HCT116 (cell line): ENCODE measurements at regions not wholly inside any gene's neighbourhood (a gene's known extent, or its start where the extent isn't known, plus 50 kb on each side); places are given as distances from the start of the nearest gene placed in this dataset.

ENCODE experiments used
- ATAC-seq: fragments of 200-7000 bp; cut with Tn5 transposase; 2 replicates; pipeline ENCODE4 v1.9.1; 2020; ENCODE audit warnings: mild to moderate bottlenecking, moderate library complexity
- BruUV-seq: library from RNA; stranded (reverse); fragments of 400-500 nt; replicated peaks from 2 replicates; lab custom pipeline; 2021; lab: Mats Ljungman, UMichigan
- CTCF ChIA-PET: fragments of 300-600 bp; sonication (Branson Sonifier 250); formaldehyde crosslinking; loops from one replicate; lab custom pipeline; 2021; ENCODE audit warnings: antibody characterized with exemption; lab: Charles Lee
- POLR2A ChIA-PET: fragments of 300-600, 350-600 bp; sonication (Branson Sonifier 250); formaldehyde crosslinking; loops from one replicate; lab custom pipeline; 2021; ENCODE audit warnings: antibody characterized with exemption; lab: Charles Lee
- RAD21 ChIA-PET, 2 experiments: fragments of 300-600 bp; sonication (Branson Sonifier 250); formaldehyde crosslinking; loops; one replicate each; lab custom pipeline; 2023; ENCODE audit warnings: low total read pairs in 2 of 2; ENCODE audit not compliant: uncharacterized antibody in 2 of 2, unreplicated experiment in 2 of 2, low non-redundant PET in 1 of 2; lab: Charles Lee
- DNase-seq: peaks from one replicate; pipeline ENCODE4 v3.0.0-alpha.2; 2010; ENCODE audit warnings: low read depth, low spot score
- H2AFZ ChIP-seq: fragments of 200-600 bp; shearing (Covaris generic), sonication (generic); 2 replicates; pipeline ENCODE4 v1.6.1; 2017; ENCODE audit warnings: low read depth, mixed run types, mixed read lengths, antibody characterized with exemption, low read length; ENCODE audit not compliant: poor library complexity, severe bottlenecking
- H3K27ac ChIP-seq: 2 replicates; pipeline ENCODE4 v1.5.1; 2012; ENCODE audit warnings: low read depth, low read length
- H3K27me3 ChIP-seq: fragments of 200-600 bp; sonication (generic); 2 replicates; pipeline ENCODE4 v1.6.1; 2016; ENCODE audit warnings: mixed run types, low read length, mixed read lengths; ENCODE audit not compliant: insufficient read depth
- H3K36me3 ChIP-seq, 2 experiments: fragments of 200-500 bp in 1 of 2; fragments of 200-600 bp in 1 of 2; sonication (Bioruptor generic) in 1 of 2; sonication (generic) in 1 of 2; 2 replicates each; pipeline versions ENCODE4 v1.5.1 to v1.6.1; 2014 to 2016; ENCODE audit warnings: low read length in 2 of 2, inconsistent platforms in 1 of 2, mixed read lengths in 1 of 2, mixed run types in 1 of 2; ENCODE audit not compliant: insufficient read depth in 2 of 2, control insufficient read depth in 1 of 2
- H3K4me1 ChIP-seq, 2 experiments: fragments of 200-600 bp in 1 of 2; sonication (generic) in 1 of 2; 2 replicates each; pipeline versions ENCODE4 v1.5.1 to v1.6.1; 2012 to 2017; ENCODE audit warnings: low read length in 2 of 2, inconsistent platforms in 1 of 2, mild to moderate bottlenecking in 1 of 2, mixed read lengths in 1 of 2, mixed run types in 1 of 2, moderate library complexity in 1 of 2; ENCODE audit not compliant: insufficient read depth in 2 of 2, control insufficient read depth in 1 of 2
- H3K4me2 ChIP-seq: fragments of 200-600 bp; sonication (generic); 2 replicates; pipeline ENCODE4 v1.6.1; 2017; ENCODE audit warnings: mixed run types, low read length, mixed read lengths
- H3K4me3 ChIP-seq, 2 experiments: fragments of 200-600 bp in 1 of 2; sonication (generic) in 1 of 2; replicated peaks in 1 of 2; 2 replicates each; pipeline ENCODE4 v1.5.1; 2011 to 2016; ENCODE audit warnings: low read length in 2 of 2, control low read depth in 1 of 2, low read depth in 1 of 2, mild to moderate bottlenecking in 1 of 2, mixed read lengths in 1 of 2, mixed run types in 1 of 2
- H3K79me2 ChIP-seq: fragments of 200-600 bp; sonication (generic); 2 replicates; pipeline ENCODE4 v1.6.1; 2017; ENCODE audit warnings: mild to moderate bottlenecking, mixed run types, low read length, moderate library complexity, mixed read lengths; ENCODE audit not compliant: insufficient read depth
- H3K9ac ChIP-seq: fragments of 200-600 bp; sonication (generic); 2 replicates; pipeline ENCODE4 v1.6.1; 2016; ENCODE audit warnings: low read length, mixed read lengths
- H3K9me2 ChIP-seq: fragments of 200-600 bp; sonication (generic), shearing (Covaris generic); 2 replicates; pipeline ENCODE4 v1.6.1; 2017; ENCODE audit warnings: mixed run types, mild to moderate bottlenecking, moderate library complexity; ENCODE audit not compliant: insufficient read depth
- H3K9me3 ChIP-seq, 2 experiments: fragments of 200-500 bp in 1 of 2; fragments of 200-600 bp in 1 of 2; sonication (Bioruptor generic) in 1 of 2; sonication (generic) in 1 of 2; 2 replicates each; pipeline ENCODE4 v1.6.1; 2014 to 2017; ENCODE audit warnings: low read length in 2 of 2, mixed read lengths in 2 of 2, inconsistent platforms in 1 of 2, low read depth in 1 of 2, mild to moderate bottlenecking in 1 of 2, mixed run types in 1 of 2, moderate library complexity in 1 of 2; ENCODE audit not compliant: control insufficient read depth in 1 of 2, insufficient read depth in 1 of 2
- H4K20me1 ChIP-seq: fragments of 200-600 bp; sonication (generic), shearing (Covaris generic); 2 replicates; pipeline ENCODE4 v1.6.1; 2017; ENCODE audit warnings: mixed run types, mild to moderate bottlenecking, moderate library complexity; ENCODE audit not compliant: insufficient read depth
- CBX3 ChIP-seq: IDR thresholded peaks from 2 replicates; pipeline ENCODE4 v1.6.1; 2012; ENCODE audit warnings: low read depth
- CEBPB ChIP-seq: IDR thresholded peaks from 2 replicates; pipeline ENCODE4 v1.6.1; 2012; ENCODE audit warnings: low read depth
- EGR1 ChIP-seq: IDR thresholded peaks from 2 replicates; pipeline ENCODE4 v1.6.1; 2012; ENCODE audit warnings: low read depth
- ELF1 ChIP-seq: IDR thresholded peaks from 2 replicates; pipeline ENCODE4 v1.6.1; 2012; ENCODE audit warnings: low read depth, borderline replicate concordance
- EZH2 ChIP-seq: fragments of 200-600 bp; sonication (generic); IDR thresholded peaks from 2 replicates; pipeline ENCODE4 v1.6.1; 2017; ENCODE audit warnings: antibody characterized with exemption, mixed run types
- EZH2phosphoT487 ChIP-seq: fragments of 200-600 bp; IDR thresholded peaks from 2 replicates; pipeline ENCODE4 v1.6.1; 2018; ENCODE audit warnings: antibody characterized with exemption, borderline replicate concordance
- FOSL1 ChIP-seq: IDR thresholded peaks from 2 replicates; pipeline ENCODE4 v1.6.1; 2012; ENCODE audit warnings: low read depth
- POLR2AphosphoS5 ChIP-seq: IDR thresholded peaks from 2 replicates; pipeline ENCODE4 v1.6.1; 2011; ENCODE audit warnings: mild to moderate bottlenecking, low read depth, low read length, moderate library complexity
- RAD21 ChIP-seq: IDR thresholded peaks from 2 replicates; pipeline ENCODE4 v1.6.1; 2012; ENCODE audit warnings: low read depth, mild to moderate bottlenecking
- SIN3A ChIP-seq: IDR thresholded peaks from 2 replicates; pipeline ENCODE4 v1.6.1; 2012; ENCODE audit warnings: low read depth
- SP1 ChIP-seq: IDR thresholded peaks from 2 replicates; pipeline ENCODE4 v1.6.1; 2012; ENCODE audit warnings: low read depth
- SRF ChIP-seq: IDR thresholded peaks from 2 replicates; pipeline ENCODE4 v1.6.1; 2012; ENCODE audit warnings: low read depth
- TCF7L2 ChIP-seq: IDR thresholded peaks from 2 replicates; pipeline ENCODE4 v1.7.0; 2011; ENCODE audit warnings: borderline replicate concordance, inconsistent platforms; ENCODE audit not compliant: insufficient read depth, insufficient read length; ENCODE audit errors: extremely low read depth
- YY1 ChIP-seq: IDR thresholded peaks from 2 replicates; pipeline ENCODE4 v1.6.1; 2011; ENCODE audit warnings: low read length, low read depth, moderate library complexity, mild to moderate bottlenecking; ENCODE audit not compliant: insufficient replicate concordance; ENCODE audit errors: extremely low read depth
- ZFX ChIP-seq: fragments of 450-650 bp; IDR thresholded peaks from 2 replicates; pipeline ENCODE4 v1.6.1; 2017
- ZNF274 ChIP-seq: fragments of 200-500 bp; sonication (Bioruptor generic); IDR thresholded peaks from 2 replicates; pipeline ENCODE4 v1.6.1; 2014; ENCODE audit warnings: mild to moderate bottlenecking, low read depth, low read length, inconsistent platforms
- intact Hi-C: fragments of 100-400 bp; cut with micrococcal nuclease; formaldehyde crosslinking; loops from 2 replicates; pipeline ENCODE4 v1.10.0; 2022
- TF ChIP-seq, protein P1 (sequence below): IDR thresholded peaks from 2 replicates; pipeline ENCODE4 v1.6.1; 2012; ENCODE audit warnings: low read depth
- TF ChIP-seq, protein P2 (sequence below): IDR thresholded peaks from 2 replicates; pipeline ENCODE4 v1.6.1; 2011; ENCODE audit warnings: mild to moderate bottlenecking, low read length, moderate library complexity; ENCODE audit not compliant: insufficient replicate concordance; ENCODE audit errors: extremely low read depth
- TF ChIP-seq, protein P3 (sequence below), 3 experiments: fragments of 200-600 bp in 1 of 3; sonication (generic) in 1 of 3; IDR thresholded peaks in 2 of 3; conservative IDR thresholded peaks in 1 of 3; 2 replicates each; pipeline ENCODE4 v1.5.1; 2012 to 2017; ENCODE audit warnings: low read depth in 2 of 3, low read length in 2 of 3, antibody characterized with exemption in 1 of 3, borderline replicate concordance in 1 of 3, control low read depth in 1 of 3, mild to moderate bottlenecking in 1 of 3, mixed read lengths in 1 of 3, mixed run types in 1 of 3, moderate library complexity in 1 of 3; ENCODE audit not compliant: insufficient read depth in 1 of 3

DNA sequence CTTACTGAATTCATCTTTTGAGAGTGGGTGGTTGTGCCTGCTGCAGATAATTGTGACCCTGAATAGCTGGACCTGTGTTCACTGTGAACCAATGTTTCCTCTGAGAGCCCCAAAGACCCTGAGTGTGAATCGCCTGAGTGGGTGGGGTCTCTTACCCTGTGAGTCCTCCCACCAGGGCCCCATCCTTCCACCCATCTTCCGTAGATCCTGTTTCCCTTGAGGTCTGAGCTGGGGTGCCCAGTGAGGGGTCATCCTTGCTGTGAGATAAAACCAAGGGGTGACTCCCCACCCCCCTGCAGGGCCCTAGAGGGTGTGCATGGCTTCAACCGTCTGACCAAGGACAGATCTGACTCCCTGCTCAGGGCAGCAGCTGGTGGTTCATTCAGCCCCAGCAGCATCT is 78.0 kb upstream of the ZNF479 start:
- RAD21 ChIA-PET = no interaction called here

More for the DNA sequence above, 78.0 kb upstream of the ZNF479 start:
- Histone ChIP-seq H3K27me3 (no peaks in the 10 kb centered on the region), H3K79me2 (no peaks in the 10 kb centered on the region), H3K27ac (no peak overlapping the region), H3K36me3 (no peaks in the 10 kb centered on the region), H3K4me1 (no peaks in the 10 kb centered on the region), H3K4me3 (no peak overlapping the region), H3K9me3 (peaks cover 0 to 9% of the 10 kb centered on the region in 2 experiments; a peak in 2 of 4 replicates), H3K4me2 (no peak overlapping the region), H2AFZ (no peak overlapping the region), H4K20me1 (no peaks in the 10 kb centered on the region), H3K9me2 (no peaks in the 10 kb centered on the region), H3K9ac (no peak overlapping the region)
- POLR2A ChIA-PET = no interaction called here
- ATAC-seq = no peak
- no peak for TF ChIP-seq CBX3
- TF ChIP-seq ZNF274 = no peak
- no peak for TF ChIP-seq ZFX
- TF ChIP-seq ELF1 = no peak
- TF ChIP-seq TCF7L2 = no peak
- no peak for TF ChIP-seq RAD21
- no peak for TF ChIP-seq SRF
- TF ChIP-seq SP1 = no peak
- TF ChIP-seq POLR2AphosphoS5 = no peak
- no peak for TF ChIP-seq FOSL1
- TF ChIP-seq, protein P1, sequence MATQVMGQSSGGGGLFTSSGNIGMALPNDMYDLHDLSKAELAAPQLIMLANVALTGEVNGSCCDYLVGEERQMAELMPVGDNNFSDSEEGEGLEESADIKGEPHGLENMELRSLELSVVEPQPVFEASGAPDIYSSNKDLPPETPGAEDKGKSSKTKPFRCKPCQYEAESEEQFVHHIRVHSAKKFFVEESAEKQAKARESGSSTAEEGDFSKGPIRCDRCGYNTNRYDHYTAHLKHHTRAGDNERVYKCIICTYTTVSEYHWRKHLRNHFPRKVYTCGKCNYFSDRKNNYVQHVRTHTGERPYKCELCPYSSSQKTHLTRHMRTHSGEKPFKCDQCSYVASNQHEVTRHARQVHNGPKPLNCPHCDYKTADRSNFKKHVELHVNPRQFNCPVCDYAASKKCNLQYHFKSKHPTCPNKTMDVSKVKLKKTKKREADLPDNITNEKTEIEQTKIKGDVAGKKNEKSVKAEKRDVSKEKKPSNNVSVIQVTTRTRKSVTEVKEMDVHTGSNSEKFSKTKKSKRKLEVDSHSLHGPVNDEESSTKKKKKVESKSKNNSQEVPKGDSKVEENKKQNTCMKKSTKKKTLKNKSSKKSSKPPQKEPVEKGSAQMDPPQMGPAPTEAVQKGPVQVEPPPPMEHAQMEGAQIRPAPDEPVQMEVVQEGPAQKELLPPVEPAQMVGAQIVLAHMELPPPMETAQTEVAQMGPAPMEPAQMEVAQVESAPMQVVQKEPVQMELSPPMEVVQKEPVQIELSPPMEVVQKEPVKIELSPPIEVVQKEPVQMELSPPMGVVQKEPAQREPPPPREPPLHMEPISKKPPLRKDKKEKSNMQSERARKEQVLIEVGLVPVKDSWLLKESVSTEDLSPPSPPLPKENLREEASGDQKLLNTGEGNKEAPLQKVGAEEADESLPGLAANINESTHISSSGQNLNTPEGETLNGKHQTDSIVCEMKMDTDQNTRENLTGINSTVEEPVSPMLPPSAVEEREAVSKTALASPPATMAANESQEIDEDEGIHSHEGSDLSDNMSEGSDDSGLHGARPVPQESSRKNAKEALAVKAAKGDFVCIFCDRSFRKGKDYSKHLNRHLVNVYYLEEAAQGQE = no peak
- TF ChIP-seq, protein P2, sequence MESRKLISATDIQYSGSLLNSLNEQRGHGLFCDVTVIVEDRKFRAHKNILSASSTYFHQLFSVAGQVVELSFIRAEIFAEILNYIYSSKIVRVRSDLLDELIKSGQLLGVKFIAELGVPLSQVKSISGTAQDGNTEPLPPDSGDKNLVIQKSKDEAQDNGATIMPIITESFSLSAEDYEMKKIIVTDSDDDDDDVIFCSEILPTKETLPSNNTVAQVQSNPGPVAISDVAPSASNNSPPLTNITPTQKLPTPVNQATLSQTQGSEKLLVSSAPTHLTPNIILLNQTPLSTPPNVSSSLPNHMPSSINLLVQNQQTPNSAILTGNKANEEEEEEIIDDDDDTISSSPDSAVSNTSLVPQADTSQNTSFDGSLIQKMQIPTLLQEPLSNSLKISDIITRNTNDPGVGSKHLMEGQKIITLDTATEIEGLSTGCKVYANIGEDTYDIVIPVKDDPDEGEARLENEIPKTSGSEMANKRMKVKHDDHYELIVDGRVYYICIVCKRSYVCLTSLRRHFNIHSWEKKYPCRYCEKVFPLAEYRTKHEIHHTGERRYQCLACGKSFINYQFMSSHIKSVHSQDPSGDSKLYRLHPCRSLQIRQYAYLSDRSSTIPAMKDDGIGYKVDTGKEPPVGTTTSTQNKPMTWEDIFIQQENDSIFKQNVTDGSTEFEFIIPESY = no peak
- TF ChIP-seq YY1 = no peak
- TF ChIP-seq EZH2phosphoT487 = no peak
- TF ChIP-seq, protein P3, sequence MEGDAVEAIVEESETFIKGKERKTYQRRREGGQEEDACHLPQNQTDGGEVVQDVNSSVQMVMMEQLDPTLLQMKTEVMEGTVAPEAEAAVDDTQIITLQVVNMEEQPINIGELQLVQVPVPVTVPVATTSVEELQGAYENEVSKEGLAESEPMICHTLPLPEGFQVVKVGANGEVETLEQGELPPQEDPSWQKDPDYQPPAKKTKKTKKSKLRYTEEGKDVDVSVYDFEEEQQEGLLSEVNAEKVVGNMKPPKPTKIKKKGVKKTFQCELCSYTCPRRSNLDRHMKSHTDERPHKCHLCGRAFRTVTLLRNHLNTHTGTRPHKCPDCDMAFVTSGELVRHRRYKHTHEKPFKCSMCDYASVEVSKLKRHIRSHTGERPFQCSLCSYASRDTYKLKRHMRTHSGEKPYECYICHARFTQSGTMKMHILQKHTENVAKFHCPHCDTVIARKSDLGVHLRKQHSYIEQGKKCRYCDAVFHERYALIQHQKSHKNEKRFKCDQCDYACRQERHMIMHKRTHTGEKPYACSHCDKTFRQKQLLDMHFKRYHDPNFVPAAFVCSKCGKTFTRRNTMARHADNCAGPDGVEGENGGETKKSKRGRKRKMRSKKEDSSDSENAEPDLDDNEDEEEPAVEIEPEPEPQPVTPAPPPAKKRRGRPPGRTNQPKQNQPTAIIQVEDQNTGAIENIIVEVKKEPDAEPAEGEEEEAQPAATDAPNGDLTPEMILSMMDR (IDR thresholded peaks at IDR 0.05 in 2 of 3, conservative IDR thresholded peaks at IDR 0.05 in 1 of 3; ENCODE audit: borderline replicate concordance in 1 of 3, insufficient read depth in 1 of 3, low read depth in 2 of 3, low read length in 2 of 3) = no peak
- no peak for TF ChIP-seq EGR1
- no peak for TF ChIP-seq CEBPB
- TF ChIP-seq EZH2 = no peak
- TF ChIP-seq SIN3A = no peak
- BruUV-seq = no TSS peak
- intact Hi-C loops = no loop called here
- CTCF ChIA-PET = no interaction called here
- no peak for DNase-seq
